ENCODE measurements at regions not wholly inside any gene's neighbourhood (a gene's known extent, or its start where the extent isn't known, plus 50 kb on each side); places are given as distances from the start of the nearest gene placed in this dataset.

DNA sequence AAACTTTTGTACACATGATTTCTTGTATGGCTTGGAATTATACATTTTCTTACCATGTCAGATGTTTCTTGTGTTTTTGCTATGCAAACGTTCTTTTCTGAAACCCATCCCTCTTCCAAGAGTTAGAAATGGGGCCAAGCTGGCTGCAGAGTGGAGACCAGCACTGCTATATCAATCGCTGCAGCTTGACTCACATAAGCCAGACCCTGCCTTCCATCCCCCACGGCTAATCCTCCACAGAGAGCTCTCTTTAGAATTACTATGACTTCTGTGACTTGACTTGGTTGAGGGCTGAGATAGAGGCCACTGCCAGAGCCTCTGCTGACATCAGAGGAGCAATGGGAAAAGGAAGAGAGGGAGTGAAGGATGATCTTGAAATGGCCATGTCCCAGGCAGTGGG lies 147.9 kb downstream of the DACT1 start:
- no peak overlapping the region for H3K4me3 ChIP-seq
- H3K4me1 ChIP-seq: peaks cover 7% of the 10 kb centered on the region
- TF ChIP-seq, protein P1, sequence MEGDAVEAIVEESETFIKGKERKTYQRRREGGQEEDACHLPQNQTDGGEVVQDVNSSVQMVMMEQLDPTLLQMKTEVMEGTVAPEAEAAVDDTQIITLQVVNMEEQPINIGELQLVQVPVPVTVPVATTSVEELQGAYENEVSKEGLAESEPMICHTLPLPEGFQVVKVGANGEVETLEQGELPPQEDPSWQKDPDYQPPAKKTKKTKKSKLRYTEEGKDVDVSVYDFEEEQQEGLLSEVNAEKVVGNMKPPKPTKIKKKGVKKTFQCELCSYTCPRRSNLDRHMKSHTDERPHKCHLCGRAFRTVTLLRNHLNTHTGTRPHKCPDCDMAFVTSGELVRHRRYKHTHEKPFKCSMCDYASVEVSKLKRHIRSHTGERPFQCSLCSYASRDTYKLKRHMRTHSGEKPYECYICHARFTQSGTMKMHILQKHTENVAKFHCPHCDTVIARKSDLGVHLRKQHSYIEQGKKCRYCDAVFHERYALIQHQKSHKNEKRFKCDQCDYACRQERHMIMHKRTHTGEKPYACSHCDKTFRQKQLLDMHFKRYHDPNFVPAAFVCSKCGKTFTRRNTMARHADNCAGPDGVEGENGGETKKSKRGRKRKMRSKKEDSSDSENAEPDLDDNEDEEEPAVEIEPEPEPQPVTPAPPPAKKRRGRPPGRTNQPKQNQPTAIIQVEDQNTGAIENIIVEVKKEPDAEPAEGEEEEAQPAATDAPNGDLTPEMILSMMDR (IDR thresholded peaks at IDR 0.05): no peak
- no peak for TF ChIP-seq POLR2A (IDR thresholded peaks at IDR 0.05)
- no peaks in the 10 kb centered on the region for H3K27me3 ChIP-seq
- no peaks in the 10 kb centered on the region for H3K36me3 ChIP-seq (ENCODE audit: low read depth, missing control alignments)
- DNase-seq: no peak
- no peak overlapping the region for H3K27ac ChIP-seq
- intact Hi-C loops (cut with DNase I; ENCODE audit: low total_unique reads): no loop called here
- no peaks in the 10 kb centered on the region for H3K9me3 ChIP-seq
- WGBS, 2 donors: 72 to 79% methylated on average over 3 of the region's 3 CpGs

DNA sequence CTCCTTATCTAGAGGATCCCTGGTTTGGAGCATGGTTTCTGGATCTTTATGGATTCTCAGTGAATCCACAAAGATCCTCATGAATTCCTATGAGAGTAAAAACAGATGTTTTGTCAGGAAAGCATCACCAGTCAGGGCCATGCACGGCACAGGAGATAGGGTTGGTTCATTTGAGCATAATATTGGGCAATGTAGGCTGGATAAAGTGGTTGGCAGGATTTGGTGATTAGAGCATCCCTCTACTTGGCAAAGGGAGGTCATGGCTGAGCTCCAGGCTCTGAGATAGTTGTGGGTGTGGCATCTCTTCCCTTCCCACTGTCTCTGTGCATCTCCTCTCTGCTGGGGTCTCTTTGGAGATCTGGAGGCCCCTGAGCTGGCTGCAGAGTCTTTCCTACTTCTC lies 149.8 kb downstream of the DACT1 start:
- Histone ChIP-seq H3K27me3 (no peaks in the 10 kb centered on the region), H3K4me1 (peaks cover 7% of the 10 kb centered on the region), H3K9me3 (no peaks in the 10 kb centered on the region), H3K4me3 (no peak overlapping the region), H3K27ac (no peak overlapping the region), H3K36me3 (ENCODE audit: low read depth, missing control alignments) (no peaks in the 10 kb centered on the region)
- no peak for DNase-seq
- intact Hi-C loops (cut with DNase I; ENCODE audit: low total_unique reads): no loop called here
- TF ChIP-seq, protein P1 (IDR thresholded peaks at IDR 0.05): no peak
- TF ChIP-seq POLR2A (IDR thresholded peaks at IDR 0.05): no peak
- 89 to 94% methylated on average over 1 of the region's 1 CpG for WGBS, 2 donors

DNA sequence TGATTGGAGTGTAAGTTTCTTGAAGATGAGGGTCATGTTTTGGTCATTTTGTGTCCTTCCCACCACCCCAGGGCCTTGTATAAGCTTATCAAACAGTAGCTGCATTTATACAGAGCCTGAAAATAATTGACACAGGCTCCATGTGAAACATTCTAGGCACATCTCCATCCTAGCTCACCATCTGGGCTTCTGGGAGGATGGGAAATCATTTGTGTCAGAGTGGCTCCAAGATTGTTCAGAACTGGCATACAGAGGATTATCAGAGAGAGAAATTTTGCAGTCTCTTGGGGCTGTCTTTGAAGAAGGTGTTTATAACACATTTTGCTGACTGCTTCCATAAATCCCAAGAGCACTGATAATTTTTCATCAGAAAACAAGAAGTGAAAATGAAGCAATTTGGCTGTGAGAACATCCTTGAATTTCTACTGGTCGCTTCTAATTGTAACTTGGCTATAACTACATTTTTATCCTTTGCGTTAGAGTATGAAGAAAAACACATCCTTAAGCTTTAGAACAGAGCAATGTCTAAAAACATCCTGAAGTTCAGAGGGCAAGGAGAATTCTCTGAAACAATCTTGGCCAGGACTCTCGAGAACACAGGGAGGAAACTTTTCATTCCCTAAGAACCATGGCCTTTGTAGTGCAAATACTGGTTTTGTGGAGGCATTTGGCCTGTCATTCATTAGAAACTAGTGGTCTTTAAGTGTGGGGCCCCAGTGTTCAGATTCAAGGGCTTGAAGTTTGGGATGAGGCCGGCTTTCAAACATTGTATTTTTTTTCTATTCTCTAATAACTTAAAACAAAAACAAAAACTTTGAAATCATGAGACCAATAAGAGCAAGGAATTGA lies 151.1 kb downstream of the DACT1 start:
- TF ChIP-seq POLR2A (IDR thresholded peaks at IDR 0.05): no peak
- TF ChIP-seq, protein P1 (IDR thresholded peaks at IDR 0.05): no peak
- 53 to 57% methylated on average over 4 of the region's 4 CpGs for WGBS, 2 donors
- intact Hi-C loops (cut with DNase I; ENCODE audit: low total_unique reads): no loop called here
- H3K4me1 ChIP-seq: peaks cover 7% of the 10 kb centered on the region
- H3K36me3 ChIP-seq (ENCODE audit: low read depth, missing control alignments): no peaks in the 10 kb centered on the region
- H3K27ac ChIP-seq: no peak overlapping the region
- H3K4me3 ChIP-seq: no peak overlapping the region
- H3K27me3 ChIP-seq: no peaks in the 10 kb centered on the region
- no peak for DNase-seq
- no peaks in the 10 kb centered on the region for H3K9me3 ChIP-seq

DNA sequence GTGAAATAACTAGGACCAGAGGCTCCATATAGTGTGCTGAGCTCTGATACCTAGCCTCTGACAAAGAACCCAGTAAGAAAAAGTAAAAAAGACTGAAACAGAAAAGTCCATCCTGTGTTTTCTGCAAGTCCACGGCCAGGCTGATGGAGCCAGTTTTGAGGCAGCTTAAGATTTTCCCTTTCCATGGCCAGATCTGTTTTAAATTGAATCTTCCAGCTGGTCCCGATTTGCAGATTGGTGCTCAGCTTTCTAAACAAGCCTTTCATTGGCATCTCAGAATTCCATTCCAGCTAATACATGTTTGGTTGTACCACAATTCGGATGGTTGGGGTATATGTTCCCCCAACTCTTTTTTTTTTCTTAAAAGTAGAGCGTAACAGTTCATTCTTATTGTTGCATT lies 152.0 kb downstream of the DACT1 start:
- no peaks in the 10 kb centered on the region for H3K27me3 ChIP-seq
- 67% methylated on average over 4 of the region's 4 CpGs for WGBS, 2 donors
- no peak overlapping the region for H3K27ac ChIP-seq
- no peak for DNase-seq
- no peak for TF ChIP-seq POLR2A (IDR thresholded peaks at IDR 0.05)
- TF ChIP-seq, protein P1 (IDR thresholded peaks at IDR 0.05): no peak
- H3K36me3 ChIP-seq (ENCODE audit: low read depth, missing control alignments): no peaks in the 10 kb centered on the region
- no peak overlapping the region for H3K4me3 ChIP-seq
- peaks cover 7% of the 10 kb centered on the region for H3K4me1 ChIP-seq
- intact Hi-C loops (cut with DNase I; ENCODE audit: low total_unique reads): no loop called here
- no peaks in the 10 kb centered on the region for H3K9me3 ChIP-seq

DNA sequence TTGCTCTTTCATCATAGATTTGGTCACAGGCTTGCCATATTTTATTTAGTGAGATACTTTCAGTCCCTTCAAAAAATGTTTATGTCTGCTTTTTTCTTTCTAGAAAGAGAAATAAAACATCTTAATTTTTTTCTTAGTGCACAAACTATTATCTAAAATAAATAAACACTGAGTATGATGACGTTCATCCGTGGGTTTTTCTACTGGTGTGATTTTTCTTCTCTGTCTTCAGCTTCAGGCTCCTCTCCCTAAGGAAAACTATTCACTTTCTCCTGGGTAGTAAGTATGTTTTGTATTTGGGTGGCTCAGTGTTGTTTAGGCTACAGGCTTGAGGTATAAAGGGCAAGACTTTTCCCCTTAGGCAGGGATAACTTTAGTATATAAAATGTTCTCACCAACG lies 154.7 kb downstream of the DACT1 start:
- WGBS, 2 donors: 42 to 54% methylated on average over 3 of the region's 3 CpGs
- intact Hi-C loops (cut with DNase I; ENCODE audit: low total_unique reads): no loop called here

More for the DNA sequence above, 154.7 kb downstream of the DACT1 start:
- no peak for DNase-seq
- H3K36me3 ChIP-seq (ENCODE audit: low read depth, missing control alignments): no peaks in the 10 kb centered on the region
- peaks cover 7% of the 10 kb centered on the region for H3K4me1 ChIP-seq
- H3K4me3 ChIP-seq: no peak overlapping the region
- no peaks in the 10 kb centered on the region for H3K27me3 ChIP-seq
- H3K27ac ChIP-seq: no peak overlapping the region
- no peaks in the 10 kb centered on the region for H3K9me3 ChIP-seq
- TF ChIP-seq POLR2A (IDR thresholded peaks at IDR 0.05): no peak
- TF ChIP-seq, protein P1 (IDR thresholded peaks at IDR 0.05): no peak
